ENCODE measurements at regions not wholly inside any gene's neighbourhood (a gene's known extent, or its start where the extent isn't known, plus 50 kb on each side); places are given as distances from the start of the nearest gene placed in this dataset.

GRCh38 chr10:2122431-2123124 lies 385.3 kb upstream of the ADARB2 start:
- TF ChIP-seq CTCF (IDR thresholded peaks at IDR 0.05; ENCODE audit: low read depth, low read length): no peak
- no peak overlapping the region for H3K4me3 ChIP-seq (ENCODE audit: low read depth, low read length)

GRCh38 chr10:2121929-2122328 lies 384.6 kb upstream of the ADARB2 start:
- H3K4me3 ChIP-seq (ENCODE audit: low read depth, low read length): no peak overlapping the region
- TF ChIP-seq CTCF (IDR thresholded peaks at IDR 0.05; ENCODE audit: low read depth, low read length): no peak

- TF ChIP-seq CTCF (IDR thresholded peaks at IDR 0.05; ENCODE audit: low read depth, low read length): no peak
- no peak overlapping the region for H3K4me3 ChIP-seq (ENCODE audit: low read depth, low read length)
These were observed 384.0 kb upstream of the ADARB2 start for GRCh38 chr10:2121315-2121714.

GRCh38 chr10:2120746-2121145 lies 383.4 kb upstream of the ADARB2 start:
- no peak for TF ChIP-seq CTCF (IDR thresholded peaks at IDR 0.05; ENCODE audit: low read depth, low read length)

GRCh38 chr10:2119316-2119715 lies 382.0 kb upstream of the ADARB2 start:
- no peak overlapping the region for H3K4me3 ChIP-seq (ENCODE audit: low read depth, low read length)
- no peak for TF ChIP-seq CTCF (IDR thresholded peaks at IDR 0.05; ENCODE audit: low read depth, low read length)

More at GRCh38 chr10:2120746-2121145, 383.4 kb upstream of the ADARB2 start:
- no peak overlapping the region for H3K4me3 ChIP-seq (ENCODE audit: low read depth, low read length)

GRCh38 chr10:2118201-2118600 lies 380.9 kb upstream of the ADARB2 start:
- TF ChIP-seq CTCF (IDR thresholded peaks at IDR 0.05; ENCODE audit: low read depth, low read length): no peak

GRCh38 chr10:2117641-2118040 lies 380.3 kb upstream of the ADARB2 start:
- TF ChIP-seq CTCF (IDR thresholded peaks at IDR 0.05; ENCODE audit: low read depth, low read length): no peak
- H3K4me3 ChIP-seq (ENCODE audit: low read depth, low read length): no peak overlapping the region

More at GRCh38 chr10:2118201-2118600, 380.9 kb upstream of the ADARB2 start:
- no peak overlapping the region for H3K4me3 ChIP-seq (ENCODE audit: low read depth, low read length)

Measured in WI38 (cell line).